Neural cell (in vitro differentiated cells): ENCODE measurements at regions not wholly inside any gene's neighbourhood (a gene's known extent, or its start where the extent isn't known, plus 50 kb on each side); places are given as distances from the start of the nearest gene placed in this dataset.

Experiments
- H2AFZ ChIP-seq: fragments of 200-600, 300-800 bp; sonication (generic), shearing (Covaris generic); 2 replicates; pipeline ENCODE4 v1.6.0; 2014; ENCODE audit warnings: low read depth, mild to moderate bottlenecking, antibody characterized with exemption, low read length, moderate library complexity
- H3F3A ChIP-seq: fragments of 200-600 bp; shearing (Covaris generic); 2 replicates; pipeline ENCODE4 v1.6.1; 2016; ENCODE audit warnings: mild to moderate bottlenecking, moderate library complexity, mixed read lengths, antibody characterized with exemption, low read length; ENCODE audit not compliant: insufficient read depth, poor library complexity, severe bottlenecking
- H3K27ac ChIP-seq: fragments of 200-600, 300-800 bp; sonication (generic), shearing (Covaris generic); 2 replicates; pipeline ENCODE4 v1.5.1; 2014; ENCODE audit warnings: mild to moderate bottlenecking, low read length, moderate library complexity
- H3K27me3 ChIP-seq: fragments of 300-800, 200-600 bp; sonication (generic), shearing (Covaris generic); 2 replicates; pipeline ENCODE4 v1.6.0; 2014; ENCODE audit warnings: mild to moderate bottlenecking, low read depth, low read length, moderate library complexity; ENCODE audit not compliant: insufficient read depth
- H3K36me3 ChIP-seq: fragments of 300-800, 200-600 bp; sonication (generic), shearing (Covaris generic); 2 replicates; pipeline ENCODE4 v1.5.1; 2014; ENCODE audit warnings: mild to moderate bottlenecking, antibody characterized with exemption, low read length, moderate library complexity; ENCODE audit not compliant: insufficient read depth
- H3K4me2 ChIP-seq: fragments of 300-800, 200-600 bp; sonication (generic), shearing (Covaris generic); 2 replicates; pipeline ENCODE4 v1.6.0; 2014; ENCODE audit warnings: mild to moderate bottlenecking, low read length
- H3K4me3 ChIP-seq: fragments of 300-800, 200-600 bp; sonication (generic), shearing (Covaris generic); 2 replicates; pipeline ENCODE4 v1.5.1; 2014; ENCODE audit warnings: mild to moderate bottlenecking, low read length, moderate library complexity
- H3K79me2 ChIP-seq: fragments of 200-600 bp; shearing (Covaris generic); replicated peaks from 2 replicates; pipeline ENCODE4 v1.6.0; 2014; ENCODE audit warnings: mild to moderate bottlenecking, low read length, moderate library complexity; ENCODE audit not compliant: insufficient read depth
- H3K9ac ChIP-seq: fragments of 300-800, 200-600 bp; sonication (generic), shearing (Covaris generic); 2 replicates; pipeline ENCODE4 v1.6.1; 2016; ENCODE audit warnings: mild to moderate bottlenecking, low read length, mixed read lengths
- H3K9me2 ChIP-seq: fragments of 200-600 bp; shearing (Covaris generic); 2 replicates; pipeline ENCODE4 v1.6.1; 2016; ENCODE audit warnings: mild to moderate bottlenecking, low read length, mixed read lengths; ENCODE audit not compliant: insufficient read depth
- H3K9me3 ChIP-seq: fragments of 200-600, 300-800 bp; sonication (generic), shearing (Covaris generic); 2 replicates; pipeline ENCODE4 v1.6.1; 2016; ENCODE audit warnings: mild to moderate bottlenecking, mixed run types, low read length, moderate library complexity, mixed read lengths
- H4K20me1 ChIP-seq: fragments of 200-600 bp; shearing (Covaris generic); 2 replicates; pipeline ENCODE4 v1.6.1; 2016; ENCODE audit warnings: mild to moderate bottlenecking, mixed run types; ENCODE audit not compliant: insufficient read depth
- CTCF ChIP-seq: fragments of 450-650 bp; IDR thresholded peaks from 2 replicates; pipeline ENCODE4 v1.5.1; 2014; ENCODE audit warnings: antibody characterized with exemption, mild to moderate bottlenecking, moderate library complexity; ENCODE audit not compliant: poor library complexity, severe bottlenecking
- EP300 ChIP-seq: fragments of 450-650 bp; conservative IDR thresholded peaks from 2 replicates; pipeline ENCODE4 v1.6.1; 2014; ENCODE audit warnings: antibody characterized with exemption, mild to moderate bottlenecking, moderate library complexity; ENCODE audit not compliant: poor library complexity, severe bottlenecking
- EZH2 ChIP-seq: fragments of 200-600, 300-800 bp; shearing (Covaris generic), sonication (generic); IDR thresholded peaks from 2 replicates; pipeline ENCODE4 v1.6.1; 2014; ENCODE audit warnings: antibody characterized with exemption, low read length, borderline replicate concordance, mild to moderate bottlenecking; ENCODE audit not compliant: insufficient read depth, poor library complexity, severe bottlenecking
- MXI1 ChIP-seq: fragments of 450-650 bp; conservative IDR thresholded peaks from 2 replicates; pipeline ENCODE4 v1.6.1; 2014; ENCODE audit warnings: antibody characterized with exemption, mild to moderate bottlenecking; ENCODE audit not compliant: poor library complexity, severe bottlenecking
- POLR2AphosphoS5 ChIP-seq: IDR thresholded peaks from 2 replicates; pipeline ENCODE4 v1.6.1; 2012
- RAD21 ChIP-seq: fragments of 450-650 bp; conservative IDR thresholded peaks from 2 replicates; pipeline ENCODE4 v1.6.1; 2014; ENCODE audit warnings: antibody characterized with exemption, mild to moderate bottlenecking, moderate library complexity
- REST ChIP-seq: IDR thresholded peaks from 2 replicates; pipeline ENCODE4 v1.6.1; 2012; ENCODE audit warnings: borderline replicate concordance
- SMC3 ChIP-seq: fragments of 450-650 bp; conservative IDR thresholded peaks from 2 replicates; pipeline ENCODE4 v1.6.1; 2014; ENCODE audit warnings: antibody characterized with exemption, mild to moderate bottlenecking, moderate library complexity; ENCODE audit not compliant: poor library complexity
- TAF1 ChIP-seq: IDR thresholded peaks from 2 replicates; pipeline ENCODE4 v1.6.1; 2012; ENCODE audit warnings: low read depth

GRCh38 chr22:27452922-27453321 is 348.6 kb downstream of the MN1 start:
- H4K20me1 ChIP-seq = no peaks in the 10 kb centered on the region
- H3F3A ChIP-seq = no peaks in the 10 kb centered on the region
- H3K27ac ChIP-seq = no peak overlapping the region
- no peaks in the 10 kb centered on the region for H3K27me3 ChIP-seq
- H3K9me3 ChIP-seq = no peaks in the 10 kb centered on the region
- H3K79me2 ChIP-seq = no peaks in the 10 kb centered on the region
- H3K9me2 ChIP-seq = no peaks in the 10 kb centered on the region
- no peak overlapping the region for H3K4me3 ChIP-seq
- H3K36me3 ChIP-seq = no peaks in the 10 kb centered on the region
- H3K9ac ChIP-seq = no peak overlapping the region
- H3K4me2 ChIP-seq = no peak overlapping the region
- no peak overlapping the region for H2AFZ ChIP-seq
- no peak for TF ChIP-seq EZH2
- no peak for TF ChIP-seq REST
- TF ChIP-seq EP300 = no peak
- no peak for TF ChIP-seq TAF1
- no peak for TF ChIP-seq CTCF
- TF ChIP-seq POLR2AphosphoS5 = no peak
- TF ChIP-seq RAD21 = no peak
- no peak for TF ChIP-seq MXI1
- no peak for TF ChIP-seq SMC3

GRCh38 chr22:27453725-27454124 is 347.8 kb downstream of the MN1 start:
- Histone ChIP-seq H3K79me2 (no peaks in the 10 kb centered on the region), H3K9me2 (no peaks in the 10 kb centered on the region), H3K9me3 (no peaks in the 10 kb centered on the region), H3K27ac (no peak overlapping the region), H3K27me3 (no peaks in the 10 kb centered on the region), H3F3A (no peaks in the 10 kb centered on the region), H4K20me1 (no peaks in the 10 kb centered on the region), H3K9ac (no peak overlapping the region), H2AFZ (no peak overlapping the region), H3K36me3 (no peaks in the 10 kb centered on the region), H3K4me2 (no peak overlapping the region), H3K4me3 (no peak overlapping the region)
- TF ChIP-seq POLR2AphosphoS5 (no peak), RAD21 (no peak), CTCF (no peak), REST (no peak), EP300 (no peak), SMC3 (no peak), MXI1 (no peak), TAF1 (no peak), EZH2 (no peak)
